ENCODE measurements at regions not wholly inside any gene's neighbourhood (a gene's known extent, or its start where the extent isn't known, plus 50 kb on each side); places are given as distances from the start of the nearest gene placed in this dataset.

- Histone ChIP-seq H3K27me3 (ENCODE audit: control insufficient read depth in 1 of 2, insufficient read depth in 2 of 2, low read length in 2 of 2) (no peaks in the 10 kb centered on the region), H3K36me3 (ENCODE audit: control insufficient read depth in 1 of 2, insufficient read depth in 2 of 2, low read length in 2 of 2) (no peaks in the 10 kb centered on the region), H3K4me1 (ENCODE audit: control insufficient read depth in 1 of 2, insufficient read depth in 2 of 2, low read length in 2 of 2) (peaks cover 11 to 16% of the 10 kb centered on the region in 2 donors), H3K9ac (ENCODE audit: low read depth in 1 of 2, low read length in 2 of 2) (no peak overlapping the region), H3K9me3 (ENCODE audit: control insufficient read depth in 1 of 2, low read length in 2 of 2) (no peaks in the 10 kb centered on the region), H3K4me3 (ENCODE audit: low read depth in 1 of 2, low read length in 2 of 2) (no peak overlapping the region), H3K27ac (ENCODE audit: low read depth, low read length) (no peak overlapping the region)
These were observed 75.6 kb upstream of the PKDCC start for GRCh38 chr2:41972179-41972578.

- H3K9me3 ChIP-seq (ENCODE audit: control insufficient read depth in 1 of 2, low read length in 2 of 2): no peaks in the 10 kb centered on the region
- H3K9ac ChIP-seq (ENCODE audit: low read depth in 1 of 2, low read length in 2 of 2): no peak overlapping the region
- H3K4me3 ChIP-seq (ENCODE audit: low read depth in 1 of 2, low read length in 2 of 2): no peak overlapping the region
- H3K36me3 ChIP-seq (ENCODE audit: control insufficient read depth in 1 of 2, insufficient read depth in 2 of 2, low read length in 2 of 2): no peaks in the 10 kb centered on the region
- H3K4me1 ChIP-seq (ENCODE audit: control insufficient read depth in 1 of 2, insufficient read depth in 2 of 2, low read length in 2 of 2): peaks cover 5 to 9% of the 10 kb centered on the region in 2 donors
- H3K27me3 ChIP-seq (ENCODE audit: control insufficient read depth in 1 of 2, insufficient read depth in 2 of 2, low read length in 2 of 2): no peaks in the 10 kb centered on the region
- no peak overlapping the region for H3K27ac ChIP-seq (ENCODE audit: low read depth, low read length)
These were observed 75.0 kb upstream of the PKDCC start for GRCh38 chr2:41972819-41973218.

DNA sequence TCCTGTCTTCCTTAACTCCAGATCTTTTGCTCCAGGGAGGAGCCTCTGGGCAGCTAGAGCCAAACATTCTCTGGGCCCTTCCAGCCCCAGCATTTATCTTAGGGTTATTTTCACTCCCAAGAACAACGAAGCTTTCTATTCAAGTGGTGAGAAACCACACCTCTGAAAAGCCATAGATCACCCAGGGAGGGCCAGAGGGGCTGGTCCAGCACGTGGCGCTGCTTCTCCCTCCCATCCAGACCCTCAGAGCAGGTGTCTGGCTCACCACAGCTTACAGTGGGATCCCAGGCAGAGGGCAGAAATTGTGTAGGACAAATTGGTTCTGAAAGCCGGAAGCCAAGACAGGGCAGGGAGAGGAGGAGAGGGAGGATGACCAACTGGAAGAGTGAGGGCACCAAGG lies 74.0 kb upstream of the PKDCC start:
- Histone ChIP-seq H3K9me3 (ENCODE audit: control insufficient read depth in 1 of 2, low read length in 2 of 2) (no peaks in the 10 kb centered on the region), H3K4me1 (ENCODE audit: control insufficient read depth in 1 of 2, insufficient read depth in 2 of 2, low read length in 2 of 2) (peaks cover 0 to 2% of the 10 kb centered on the region in 2 donors)

DNA sequence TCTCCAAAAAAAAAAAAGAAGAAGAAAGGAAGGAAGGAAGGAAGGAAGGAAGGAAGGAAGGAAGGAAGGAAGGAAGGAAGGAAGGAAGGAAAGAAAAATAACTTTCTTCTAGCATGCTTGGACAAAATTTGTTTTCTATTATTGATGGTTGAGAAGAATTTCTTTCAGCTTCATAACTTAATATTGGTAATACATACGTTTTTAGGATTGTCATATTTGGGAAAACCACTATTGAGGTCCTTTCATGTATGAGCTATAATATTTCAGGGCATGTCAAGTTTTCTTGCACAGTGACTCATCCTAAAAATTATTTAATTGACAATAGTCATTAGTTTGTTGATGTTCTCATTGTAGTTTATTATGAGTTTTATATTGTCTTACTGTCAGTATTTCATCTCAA lies 66.4 kb upstream of the PKDCC start:
- no peaks in the 10 kb centered on the region for H3K27me3 ChIP-seq (ENCODE audit: control insufficient read depth in 1 of 2, insufficient read depth in 2 of 2, low read length in 2 of 2)
- no peaks in the 10 kb centered on the region for H3K4me1 ChIP-seq (ENCODE audit: control insufficient read depth in 1 of 2, insufficient read depth in 2 of 2, low read length in 2 of 2)
- H3K4me3 ChIP-seq (ENCODE audit: low read depth in 1 of 2, low read length in 2 of 2): no peak overlapping the region
- no peak overlapping the region for H3K9ac ChIP-seq (ENCODE audit: low read depth in 1 of 2, low read length in 2 of 2)
- no peaks in the 10 kb centered on the region for H3K9me3 ChIP-seq (ENCODE audit: control insufficient read depth in 1 of 2, low read length in 2 of 2)
- no peak overlapping the region for H3K27ac ChIP-seq (ENCODE audit: low read depth, low read length)
- no peaks in the 10 kb centered on the region for H3K36me3 ChIP-seq (ENCODE audit: control insufficient read depth in 1 of 2, insufficient read depth in 2 of 2, low read length in 2 of 2)

More for the DNA sequence above, 74.0 kb upstream of the PKDCC start:
- Histone ChIP-seq H3K4me3 (ENCODE audit: low read depth in 1 of 2, low read length in 2 of 2) (no peak overlapping the region), H3K9ac (ENCODE audit: low read depth in 1 of 2, low read length in 2 of 2) (no peak overlapping the region), H3K27ac (ENCODE audit: low read depth, low read length) (no peak overlapping the region), H3K36me3 (ENCODE audit: control insufficient read depth in 1 of 2, insufficient read depth in 2 of 2, low read length in 2 of 2) (no peaks in the 10 kb centered on the region), H3K27me3 (ENCODE audit: control insufficient read depth in 1 of 2, insufficient read depth in 2 of 2, low read length in 2 of 2) (no peaks in the 10 kb centered on the region)

- no peaks in the 10 kb centered on the region for H3K27me3 ChIP-seq (ENCODE audit: control insufficient read depth in 1 of 2, insufficient read depth in 2 of 2, low read length in 2 of 2)
- H3K36me3 ChIP-seq (ENCODE audit: control insufficient read depth in 1 of 2, insufficient read depth in 2 of 2, low read length in 2 of 2): no peaks in the 10 kb centered on the region
- no peak overlapping the region for H3K4me3 ChIP-seq (ENCODE audit: low read depth in 1 of 2, low read length in 2 of 2)
These were observed 62.2 kb upstream of the PKDCC start for GRCh38 chr2:41985573-41986095.

GRCh38 chr2:41989501-41990180 lies 58.2 kb upstream of the PKDCC start:
- no peaks in the 10 kb centered on the region for H3K27me3 ChIP-seq (ENCODE audit: control insufficient read depth in 1 of 2, insufficient read depth in 2 of 2, low read length in 2 of 2)
- H3K36me3 ChIP-seq (ENCODE audit: control insufficient read depth in 1 of 2, insufficient read depth in 2 of 2, low read length in 2 of 2): no peaks in the 10 kb centered on the region
- H3K9ac ChIP-seq (ENCODE audit: low read depth in 1 of 2, low read length in 2 of 2): no peak overlapping the region
- no peaks in the 10 kb centered on the region for H3K9me3 ChIP-seq (ENCODE audit: control insufficient read depth in 1 of 2, low read length in 2 of 2)
- no peak overlapping the region for H3K4me3 ChIP-seq (ENCODE audit: low read depth in 1 of 2, low read length in 2 of 2)
- H3K4me1 ChIP-seq (ENCODE audit: control insufficient read depth in 1 of 2, insufficient read depth in 2 of 2, low read length in 2 of 2): peaks cover 14 to 28% of the 10 kb centered on the region in 2 donors
- no peak overlapping the region for H3K27ac ChIP-seq (ENCODE audit: low read depth, low read length)

More at GRCh38 chr2:41985573-41986095, 62.2 kb upstream of the PKDCC start:
- H3K4me1 ChIP-seq (ENCODE audit: control insufficient read depth in 1 of 2, insufficient read depth in 2 of 2, low read length in 2 of 2): no peaks in the 10 kb centered on the region
- H3K9me3 ChIP-seq (ENCODE audit: control insufficient read depth in 1 of 2, low read length in 2 of 2): no peaks in the 10 kb centered on the region
- H3K27ac ChIP-seq (ENCODE audit: low read depth, low read length): no peak overlapping the region
- H3K9ac ChIP-seq (ENCODE audit: low read depth in 1 of 2, low read length in 2 of 2): no peak overlapping the region

- no peak overlapping the region for H3K9ac ChIP-seq (ENCODE audit: low read depth in 1 of 2, low read length in 2 of 2)
These were observed 57.6 kb upstream of the PKDCC start for GRCh38 chr2:41990245-41990644.

DNA sequence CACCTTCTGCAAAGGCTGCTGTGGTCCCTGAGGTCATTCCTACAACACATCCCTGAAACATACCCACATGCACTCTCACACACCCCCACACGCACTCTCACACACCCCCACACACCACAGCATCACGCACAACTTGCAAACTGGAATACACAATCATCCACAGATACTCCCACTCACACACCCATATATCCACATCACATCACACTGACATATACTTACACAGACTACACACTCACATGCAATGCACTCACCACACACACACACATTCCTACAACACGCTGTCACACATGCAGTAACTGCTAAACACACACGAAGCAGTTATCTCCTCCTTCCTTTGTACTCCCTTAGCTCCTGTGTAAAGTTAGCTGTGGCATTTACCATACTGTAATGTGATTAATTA lies 57.1 kb upstream of the PKDCC start:
- Histone ChIP-seq H3K9me3 (ENCODE audit: control insufficient read depth in 1 of 2, low read length in 2 of 2) (no peaks in the 10 kb centered on the region), H3K27ac (ENCODE audit: low read depth, low read length) (no peak overlapping the region), H3K4me1 (ENCODE audit: control insufficient read depth in 1 of 2, insufficient read depth in 2 of 2, low read length in 2 of 2) (peaks cover 14 to 28% of the 10 kb centered on the region in 2 donors)

More at GRCh38 chr2:41990245-41990644, 57.6 kb upstream of the PKDCC start:
- no peaks in the 10 kb centered on the region for H3K9me3 ChIP-seq (ENCODE audit: control insufficient read depth in 1 of 2, low read length in 2 of 2)
- no peaks in the 10 kb centered on the region for H3K27me3 ChIP-seq (ENCODE audit: control insufficient read depth in 1 of 2, insufficient read depth in 2 of 2, low read length in 2 of 2)
- H3K4me1 ChIP-seq (ENCODE audit: control insufficient read depth in 1 of 2, insufficient read depth in 2 of 2, low read length in 2 of 2): peaks cover 14 to 28% of the 10 kb centered on the region in 2 donors
- H3K4me3 ChIP-seq (ENCODE audit: low read depth in 1 of 2, low read length in 2 of 2): no peak overlapping the region
- no peak overlapping the region for H3K27ac ChIP-seq (ENCODE audit: low read depth, low read length)
- H3K36me3 ChIP-seq (ENCODE audit: control insufficient read depth in 1 of 2, insufficient read depth in 2 of 2, low read length in 2 of 2): no peaks in the 10 kb centered on the region

DNA sequence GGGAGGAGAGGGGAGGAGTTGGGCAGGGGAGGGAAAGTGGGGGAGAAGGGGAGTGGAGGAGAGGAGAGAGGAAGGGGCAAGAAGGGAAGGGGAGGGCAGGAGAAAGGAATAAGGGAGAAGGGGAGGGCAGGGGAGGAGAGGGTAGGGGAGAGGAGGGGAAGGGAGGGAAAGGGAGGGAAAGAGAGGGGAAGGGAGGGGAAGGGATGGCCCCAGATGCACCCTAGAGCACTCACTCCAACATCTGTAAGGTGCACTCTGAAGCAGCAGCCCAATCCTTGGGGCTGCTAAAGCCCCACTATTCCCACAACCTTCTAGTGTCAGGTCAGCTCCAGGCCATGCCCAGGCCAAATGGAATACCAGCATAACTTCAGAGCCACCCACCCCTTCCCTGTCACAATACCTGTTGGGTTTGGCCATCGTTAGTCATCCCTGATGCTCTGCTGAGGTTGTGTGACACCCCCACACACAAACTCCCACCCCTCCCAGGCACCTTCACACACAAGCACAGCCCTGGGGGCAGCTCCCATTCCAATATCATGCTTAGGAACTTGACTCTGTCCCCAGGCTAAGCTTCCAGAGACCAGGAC lies 55.7 kb upstream of the PKDCC start:
- peaks cover 14 to 28% of the 10 kb centered on the region in 2 donors for H3K4me1 ChIP-seq (ENCODE audit: control insufficient read depth in 1 of 2, insufficient read depth in 2 of 2, low read length in 2 of 2)
- H3K9me3 ChIP-seq (ENCODE audit: control insufficient read depth in 1 of 2, low read length in 2 of 2): no peaks in the 10 kb centered on the region
- H3K4me3 ChIP-seq (ENCODE audit: low read depth in 1 of 2, low read length in 2 of 2): no peak overlapping the region
- no peak overlapping the region for H3K9ac ChIP-seq (ENCODE audit: low read depth in 1 of 2, low read length in 2 of 2)
- H3K36me3 ChIP-seq (ENCODE audit: control insufficient read depth in 1 of 2, insufficient read depth in 2 of 2, low read length in 2 of 2): no peaks in the 10 kb centered on the region
- no peaks in the 10 kb centered on the region for H3K27me3 ChIP-seq (ENCODE audit: control insufficient read depth in 1 of 2, insufficient read depth in 2 of 2, low read length in 2 of 2)
- no peak overlapping the region for H3K27ac ChIP-seq (ENCODE audit: low read depth, low read length)

More for the DNA sequence above, 57.1 kb upstream of the PKDCC start:
- H3K36me3 ChIP-seq (ENCODE audit: control insufficient read depth in 1 of 2, insufficient read depth in 2 of 2, low read length in 2 of 2): no peaks in the 10 kb centered on the region
- no peaks in the 10 kb centered on the region for H3K27me3 ChIP-seq (ENCODE audit: control insufficient read depth in 1 of 2, insufficient read depth in 2 of 2, low read length in 2 of 2)
- no peak overlapping the region for H3K4me3 ChIP-seq (ENCODE audit: low read depth in 1 of 2, low read length in 2 of 2)
- H3K9ac ChIP-seq (ENCODE audit: low read depth in 1 of 2, low read length in 2 of 2): no peak overlapping the region

- H3K27ac ChIP-seq (ENCODE audit: low read depth, low read length): no peak overlapping the region
- no peaks in the 10 kb centered on the region for H3K36me3 ChIP-seq (ENCODE audit: control insufficient read depth in 1 of 2, insufficient read depth in 2 of 2, low read length in 2 of 2)
These were observed 55.0 kb upstream of the PKDCC start for GRCh38 chr2:41992671-41993434.

More at GRCh38 chr2:41992671-41993434, 55.0 kb upstream of the PKDCC start:
- Histone ChIP-seq H3K4me1 (ENCODE audit: control insufficient read depth in 1 of 2, insufficient read depth in 2 of 2, low read length in 2 of 2) (peaks cover 14 to 28% of the 10 kb centered on the region in 2 donors), H3K4me3 (ENCODE audit: low read depth in 1 of 2, low read length in 2 of 2) (no peak overlapping the region), H3K27me3 (ENCODE audit: control insufficient read depth in 1 of 2, insufficient read depth in 2 of 2, low read length in 2 of 2) (no peaks in the 10 kb centered on the region), H3K9ac (ENCODE audit: low read depth in 1 of 2, low read length in 2 of 2) (no peak overlapping the region), H3K9me3 (ENCODE audit: control insufficient read depth in 1 of 2, low read length in 2 of 2) (no peaks in the 10 kb centered on the region)
